SK-N-SH treated with all-trans-retinoic acid at 6 μM for 48 hours (cell line): ENCODE measurements at regions not wholly inside any gene's neighbourhood (a gene's known extent, or its start where the extent isn't known, plus 50 kb on each side); places are given as distances from the start of the nearest gene placed in this dataset.

ENCODE experiments used
- ATAC-seq: fragments of 200-7000 bp; cut with Tn5 transposase; 3 replicates; pipeline ENCODE4 v1.9.1; 2020; ENCODE audit warnings: mild to moderate bottlenecking, moderate library complexity
- ARNTL ChIP-seq: fragments of 450-650 bp; formaldehyde crosslinking; IDR thresholded peaks from 2 replicates; pipeline ENCODE4 v1.5.0; 2020; ENCODE audit warnings: low read depth, mild to moderate bottlenecking, moderate library complexity, borderline replicate concordance
- BACH2 ChIP-seq: fragments of 250-450 bp; sonication (Bioruptor Pico); IDR thresholded peaks from 2 replicates; pipeline ENCODE4 v1.9.0; 2021; ENCODE audit warnings: mild to moderate bottlenecking, borderline replicate concordance
- CSDC2 ChIP-seq: fragments of 250-450 bp; sonication (Bioruptor Pico); IDR thresholded peaks from 2 replicates; pipeline ENCODE4 v1.5.0; 2020; ENCODE audit warnings: mild to moderate bottlenecking, moderate library complexity
- GLIS3 ChIP-seq: fragments of 250-450 bp; sonication (Bioruptor Pico); IDR thresholded peaks from 2 replicates; pipeline ENCODE4 v1.5.0; 2020; ENCODE audit warnings: mild to moderate bottlenecking, moderate library complexity
- PPARA ChIP-seq: fragments of 250-450 bp; sonication (Bioruptor Pico); IDR thresholded peaks from 2 replicates; pipeline ENCODE4 v1.5.0; 2020; ENCODE audit warnings: mild to moderate bottlenecking, borderline replicate concordance
- SNAI2 ChIP-seq: fragments of 250-450 bp; sonication (Bioruptor Pico); IDR thresholded peaks from 2 replicates; pipeline ENCODE4 v1.5.0; 2020; ENCODE audit warnings: mild to moderate bottlenecking, moderate library complexity
- TCF4 ChIP-seq: fragments of 250-450 bp; sonication (Bioruptor Pico); IDR thresholded peaks from 2 replicates; pipeline ENCODE4 v1.8.0; 2021; ENCODE audit warnings: mild to moderate bottlenecking, moderate library complexity, borderline replicate concordance
- TOX ChIP-seq: fragments of 250-450 bp; sonication (Bioruptor Pico); IDR thresholded peaks from 2 replicates; pipeline ENCODE4 v1.8.0; 2021; ENCODE audit warnings: mild to moderate bottlenecking, moderate library complexity, borderline replicate concordance
- TSHZ2 ChIP-seq: fragments of 250-450 bp; sonication (Bioruptor Pico); IDR thresholded peaks from 2 replicates; pipeline ENCODE4 v1.5.0; 2020; ENCODE audit warnings: mild to moderate bottlenecking, moderate library complexity
- ZC3H10 ChIP-seq: fragments of 250-450 bp; sonication (Bioruptor Pico); IDR thresholded peaks from 2 replicates; pipeline ENCODE4 v1.5.1; 2021; ENCODE audit warnings: mild to moderate bottlenecking, moderate library complexity
- ZFP3 ChIP-seq: fragments of 250-450 bp; sonication (Bioruptor Pico); IDR thresholded peaks from 2 replicates; pipeline ENCODE4 v1.5.0; 2020; ENCODE audit warnings: mild to moderate bottlenecking, moderate library complexity
- ZNF565 ChIP-seq: fragments of 450-650 bp; formaldehyde crosslinking; conservative IDR thresholded peaks from 2 replicates; pipeline ENCODE4 v1.5.0; 2020; ENCODE audit warnings: low read depth, mild to moderate bottlenecking, moderate library complexity
- ZNF70 ChIP-seq: fragments of 450-650 bp; formaldehyde crosslinking; IDR thresholded peaks from 2 replicates; pipeline ENCODE4 v1.5.0; 2020; ENCODE audit warnings: mild to moderate bottlenecking, moderate library complexity
- ZNF8 ChIP-seq: fragments of 450-650 bp; formaldehyde crosslinking; IDR thresholded peaks from 2 replicates; pipeline ENCODE4 v1.5.0; 2020; ENCODE audit warnings: mild to moderate bottlenecking, moderate library complexity
- TF ChIP-seq, protein P1 (sequence below): fragments of 250-450 bp; sonication (Bioruptor Pico); IDR thresholded peaks from 2 replicates; pipeline ENCODE4 v1.8.0; 2021; ENCODE audit warnings: low read depth, mild to moderate bottlenecking, moderate library complexity, borderline replicate concordance
- TF ChIP-seq, protein P2 (sequence below): fragments of 250-450 bp; sonication (Bioruptor Pico); IDR thresholded peaks from 2 replicates; pipeline ENCODE4 v1.5.1; 2021; ENCODE audit warnings: mild to moderate bottlenecking, moderate library complexity
- TF ChIP-seq, protein P3 (sequence below): fragments of 250-450 bp; sonication (Bioruptor Pico); IDR thresholded peaks from 2 replicates; pipeline ENCODE4 v1.5.1; 2020; ENCODE audit warnings: low read depth, mild to moderate bottlenecking, moderate library complexity
- TF ChIP-seq, protein P4 (sequence below): fragments of 250-450 bp; sonication (Bioruptor Pico); IDR thresholded peaks from 2 replicates; pipeline ENCODE4 v1.8.0; 2020; ENCODE audit warnings: mild to moderate bottlenecking, moderate library complexity, borderline replicate concordance

DNA sequence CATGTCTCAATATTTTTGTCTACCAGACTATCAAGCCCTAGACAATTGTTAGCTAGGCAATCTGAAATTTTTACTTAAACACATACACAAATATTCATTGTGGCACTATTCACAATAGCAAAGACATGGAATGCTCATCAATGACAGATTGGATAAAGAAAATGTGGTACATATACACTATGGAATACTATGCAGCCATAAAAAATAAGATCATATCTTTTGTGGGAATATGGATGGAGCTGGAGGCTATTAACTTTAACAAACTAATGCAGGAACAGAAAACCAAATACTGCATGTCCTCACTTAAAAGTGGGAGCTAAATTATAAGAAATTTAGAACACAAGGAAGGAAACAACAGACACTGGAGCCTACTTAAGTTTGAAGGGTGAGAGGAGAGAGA lies 288.6 kb upstream of the MIR17HG start:
- ATAC-seq, result no peak
- no peak for TF ChIP-seq ZNF70 (CRISPR knock-in tag)
- peak; percentile 77 for TF ChIP-seq ZNF8 (CRISPR knock-in tag)

DNA sequence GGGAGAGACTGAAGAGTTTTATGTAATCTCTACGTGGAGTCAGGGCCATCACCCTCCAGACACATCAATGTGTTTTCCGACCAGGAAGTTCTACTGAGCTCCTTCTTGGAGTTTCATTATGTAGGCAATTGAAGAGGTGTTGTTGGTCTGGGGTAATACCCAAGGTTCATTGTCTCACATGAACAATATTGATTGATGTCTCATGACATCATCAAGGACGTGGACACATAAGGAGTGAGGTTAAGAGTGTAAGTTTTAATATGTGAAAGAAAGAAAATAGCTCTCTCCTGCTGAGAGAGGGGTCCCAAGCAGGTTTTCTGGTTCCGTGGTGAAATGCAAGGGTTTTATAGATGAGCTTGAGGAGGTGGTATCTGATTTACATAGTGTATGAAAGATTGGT lies 280.7 kb upstream of the MIR17HG start:
- TF ChIP-seq CSDC2 (CRISPR knock-in tag) (no peak), GLIS3 (CRISPR knock-in tag) (no peak), SNAI2 (CRISPR knock-in tag) (no peak), TCF4 (CRISPR knock-in tag) (no peak), TOX (CRISPR knock-in tag) (no peak), ARNTL (no peak), BACH2 (CRISPR knock-in tag) (no peak), ZC3H10 (CRISPR knock-in tag) (no peak), PPARA (CRISPR knock-in tag) (no peak), ZNF70 (CRISPR knock-in tag) (no peak), ZFP3 (CRISPR knock-in tag) (no peak)
- TF ChIP-seq, protein P1, sequence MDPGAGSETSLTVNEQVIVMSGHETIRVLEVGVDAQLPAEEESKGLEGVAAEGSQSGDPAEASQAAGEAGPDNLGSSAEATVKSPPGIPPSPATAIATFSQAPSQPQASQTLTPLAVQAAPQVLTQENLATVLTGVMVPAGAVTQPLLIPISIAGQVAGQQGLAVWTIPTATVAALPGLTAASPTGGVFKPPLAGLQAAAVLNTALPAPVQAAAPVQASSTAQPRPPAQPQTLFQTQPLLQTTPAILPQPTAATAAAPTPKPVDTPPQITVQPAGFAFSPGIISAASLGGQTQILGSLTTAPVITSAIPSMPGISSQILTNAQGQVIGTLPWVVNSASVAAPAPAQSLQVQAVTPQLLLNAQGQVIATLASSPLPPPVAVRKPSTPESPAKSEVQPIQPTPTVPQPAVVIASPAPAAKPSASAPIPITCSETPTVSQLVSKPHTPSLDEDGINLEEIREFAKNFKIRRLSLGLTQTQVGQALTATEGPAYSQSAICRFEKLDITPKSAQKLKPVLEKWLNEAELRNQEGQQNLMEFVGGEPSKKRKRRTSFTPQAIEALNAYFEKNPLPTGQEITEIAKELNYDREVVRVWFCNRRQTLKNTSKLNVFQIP (CRISPR knock-in tag), result no peak
- TF ChIP-seq, protein P2, sequence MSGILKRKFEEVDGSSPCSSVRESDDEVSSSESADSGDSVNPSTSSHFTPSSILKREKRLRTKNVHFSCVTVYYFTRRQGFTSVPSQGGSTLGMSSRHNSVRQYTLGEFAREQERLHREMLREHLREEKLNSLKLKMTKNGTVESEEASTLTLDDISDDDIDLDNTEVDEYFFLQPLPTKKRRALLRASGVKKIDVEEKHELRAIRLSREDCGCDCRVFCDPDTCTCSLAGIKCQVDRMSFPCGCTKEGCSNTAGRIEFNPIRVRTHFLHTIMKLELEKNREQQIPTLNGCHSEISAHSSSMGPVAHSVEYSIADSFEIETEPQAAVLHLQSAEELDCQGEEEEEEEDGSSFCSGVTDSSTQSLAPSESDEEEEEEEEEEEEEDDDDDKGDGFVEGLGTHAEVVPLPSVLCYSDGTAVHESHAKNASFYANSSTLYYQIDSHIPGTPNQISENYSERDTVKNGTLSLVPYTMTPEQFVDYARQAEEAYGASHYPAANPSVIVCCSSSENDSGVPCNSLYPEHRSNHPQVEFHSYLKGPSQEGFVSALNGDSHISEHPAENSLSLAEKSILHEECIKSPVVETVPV, result no peak
- TF ChIP-seq, protein P3, sequence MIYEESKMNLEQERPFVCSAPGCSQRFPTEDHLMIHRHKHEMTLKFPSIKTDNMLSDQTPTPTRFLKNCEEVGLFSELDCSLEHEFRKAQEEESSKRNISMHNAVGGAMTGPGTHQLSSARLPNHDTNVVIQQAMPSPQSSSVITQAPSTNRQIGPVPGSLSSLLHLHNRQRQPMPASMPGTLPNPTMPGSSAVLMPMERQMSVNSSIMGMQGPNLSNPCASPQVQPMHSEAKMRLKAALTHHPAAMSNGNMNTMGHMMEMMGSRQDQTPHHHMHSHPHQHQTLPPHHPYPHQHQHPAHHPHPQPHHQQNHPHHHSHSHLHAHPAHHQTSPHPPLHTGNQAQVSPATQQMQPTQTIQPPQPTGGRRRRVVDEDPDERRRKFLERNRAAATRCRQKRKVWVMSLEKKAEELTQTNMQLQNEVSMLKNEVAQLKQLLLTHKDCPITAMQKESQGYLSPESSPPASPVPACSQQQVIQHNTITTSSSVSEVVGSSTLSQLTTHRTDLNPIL (CRISPR knock-in tag), result no peak
- TF ChIP-seq, protein P4, sequence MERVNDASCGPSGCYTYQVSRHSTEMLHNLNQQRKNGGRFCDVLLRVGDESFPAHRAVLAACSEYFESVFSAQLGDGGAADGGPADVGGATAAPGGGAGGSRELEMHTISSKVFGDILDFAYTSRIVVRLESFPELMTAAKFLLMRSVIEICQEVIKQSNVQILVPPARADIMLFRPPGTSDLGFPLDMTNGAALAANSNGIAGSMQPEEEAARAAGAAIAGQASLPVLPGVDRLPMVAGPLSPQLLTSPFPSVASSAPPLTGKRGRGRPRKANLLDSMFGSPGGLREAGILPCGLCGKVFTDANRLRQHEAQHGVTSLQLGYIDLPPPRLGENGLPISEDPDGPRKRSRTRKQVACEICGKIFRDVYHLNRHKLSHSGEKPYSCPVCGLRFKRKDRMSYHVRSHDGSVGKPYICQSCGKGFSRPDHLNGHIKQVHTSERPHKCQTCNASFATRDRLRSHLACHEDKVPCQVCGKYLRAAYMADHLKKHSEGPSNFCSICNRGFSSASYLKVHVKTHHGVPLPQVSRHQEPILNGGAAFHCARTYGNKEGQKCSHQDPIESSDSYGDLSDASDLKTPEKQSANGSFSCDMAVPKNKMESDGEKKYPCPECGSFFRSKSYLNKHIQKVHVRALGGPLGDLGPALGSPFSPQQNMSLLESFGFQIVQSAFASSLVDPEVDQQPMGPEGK (CRISPR knock-in tag), result no peak
- TF ChIP-seq, all 23 proteins: peak for 0
- no peak for ATAC-seq

GRCh38 chr13:91072486-91072885 lies 275.0 kb upstream of the MIR17HG start:
- no peak for TF ChIP-seq TSHZ2 (CRISPR knock-in tag)
- TF ChIP-seq PPARA (CRISPR knock-in tag), result no peak
- TF ChIP-seq ARNTL, result no peak
- no peak for TF ChIP-seq BACH2 (CRISPR knock-in tag)
- TF ChIP-seq TCF4 (CRISPR knock-in tag), result no peak
- TF ChIP-seq ZC3H10 (CRISPR knock-in tag), result no peak
- TF ChIP-seq, protein P3 (CRISPR knock-in tag), result no peak
- TF ChIP-seq, protein P2, result no peak
- TF ChIP-seq, protein P1 (CRISPR knock-in tag), result no peak
- no peak for TF ChIP-seq ZNF565 (CRISPR knock-in tag)
- no peak for TF ChIP-seq CSDC2 (CRISPR knock-in tag)

More at GRCh38 chr13:91072486-91072885, 275.0 kb upstream of the MIR17HG start:
- ATAC-seq, result no peak
